K562 (cell line): ENCODE measurements at regions not wholly inside any gene's neighbourhood (a gene's known extent, or its start where the extent isn't known, plus 50 kb on each side); places are given as distances from the start of the nearest gene placed in this dataset.

ENCODE experiments used
- ATAC-seq: fragments of 200-7000 bp; cut with Tn5 transposase; 3 replicates; pipeline ENCODE4 v1.9.1; 2020; ENCODE audit warnings: moderate library complexity
- BruUV-seq: library from RNA; stranded (reverse); fragments of 400-500 nt; replicated peaks from 2 replicates; lab custom pipeline; 2021; lab: Mats Ljungman, UMichigan
- CTCF ChIA-PET: fragments of 300-600 bp; formaldehyde crosslinking; extraction: SDS; loops from one replicate; lab custom pipeline; 2021; ENCODE audit warnings: low intra/inter-chr PET ratio; lab: Yijun Ruan, JAX
- POLR2A ChIA-PET: fragments of 300-600, 350-650 bp; sonication (Branson Sonifier 250); formaldehyde crosslinking; extraction: SDS; loops from one replicate; lab custom pipeline; 2021; ENCODE audit warnings: antibody characterized with exemption, inconsistent platforms; lab: Yijun Ruan, JAX
- DNase-seq, 4 experiments: peaks; one replicate each; pipeline versions ENCODE4 v3.0.0 to v3.0.0-alpha.2; 2011 to 2018; ENCODE audit warnings: low spot score in 3 of 4, mixed read lengths in 3 of 4; ENCODE audit errors: extremely low read depth in 1 of 4
- FAIRE-seq: peaks from 2 replicates; lab custom pipeline; 2011; peaks lifted over from hg19 to GRCh38; lab: Jason Lieb, UNC
- H2AFZ ChIP-seq: 2 replicates; pipeline ENCODE4 v1.6.0; 2011; ENCODE audit warnings: low read depth, low read length, control low read depth, inconsistent platforms
- H3K27ac ChIP-seq: fragments of 200-600 bp; 3 replicates; pipeline ENCODE4 v1.8.0; 2011; ENCODE audit warnings: low read depth, mild to moderate bottlenecking, control low read depth, inconsistent platforms, low read length, moderate library complexity, mixed read lengths; ENCODE audit errors: extremely low read depth
- H3K27me3 ChIP-seq, 2 experiments: fragments of 300-600 bp in 1 of 2; 2 replicates in 1 of 2; 3 replicates in 1 of 2; pipeline versions ENCODE4 v1.6.0 to v1.8.0; 2011; ENCODE audit warnings: inconsistent platforms in 2 of 2, low read length in 2 of 2, mild to moderate bottlenecking in 1 of 2, mixed read lengths in 1 of 2, moderate library complexity in 1 of 2; ENCODE audit not compliant: control insufficient read depth in 2 of 2, insufficient read depth in 2 of 2
- H3K36me3 ChIP-seq: fragments of 300-600 bp; 3 replicates; pipeline ENCODE4 v1.8.0; 2011; ENCODE audit warnings: mild to moderate bottlenecking, low read length, inconsistent platforms; ENCODE audit not compliant: control insufficient read depth, insufficient read depth
- H3K4me1 ChIP-seq, 2 experiments: fragments of 200-600 bp in 1 of 2; replicated peaks in 1 of 2; 2 replicates in 1 of 2; 3 replicates in 1 of 2; pipeline versions ENCODE4 v1.5.1 to v1.8.0; 2011; ENCODE audit warnings: inconsistent platforms in 2 of 2, low read length in 2 of 2, mild to moderate bottlenecking in 1 of 2, mixed read lengths in 1 of 2, moderate library complexity in 1 of 2; ENCODE audit not compliant: control insufficient read depth in 2 of 2, insufficient read depth in 2 of 2
- H3K4me2 ChIP-seq: 2 replicates; pipeline ENCODE4 v1.6.1; 2011; ENCODE audit warnings: low read length, control low read depth, inconsistent platforms, mixed read lengths; ENCODE audit not compliant: insufficient read depth
- H3K4me3 ChIP-seq: fragments of 200-600 bp; sonication (generic), shearing (Covaris generic); 2 replicates; pipeline ENCODE4 v1.5.1; 2016; ENCODE audit warnings: control low read depth, inconsistent platforms
- H3K79me2 ChIP-seq: fragments of 200-600 bp; 3 replicates; pipeline ENCODE4 v1.8.0; 2011; ENCODE audit warnings: low read length, inconsistent platforms; ENCODE audit not compliant: control insufficient read depth, insufficient read depth
- H3K9ac ChIP-seq, 2 experiments: 2 replicates each; pipeline versions ENCODE4 v1.6.0 to v1.6.1; 2011; ENCODE audit warnings: low read depth in 2 of 2, low read length in 2 of 2, control low read depth in 1 of 2, inconsistent platforms in 1 of 2, mild to moderate bottlenecking in 1 of 2, mixed read lengths in 1 of 2; ENCODE audit not compliant: insufficient read depth in 1 of 2
- H3K9me1 ChIP-seq: one replicate; pipeline ENCODE4 v1.6.0; 2011; ENCODE audit warnings: inconsistent platforms, mild to moderate bottlenecking, low read length, moderate library complexity; ENCODE audit not compliant: control insufficient read depth, insufficient read depth
- H3K9me3 ChIP-seq: replicated peaks from 2 replicates; pipeline ENCODE4 v1.5.1; 2011; ENCODE audit warnings: low read depth, low read length, inconsistent platforms; ENCODE audit not compliant: control insufficient read depth, insufficient read depth
- H4K20me1 ChIP-seq: replicated peaks from 2 replicates; pipeline ENCODE4 v1.6.1; 2011; ENCODE audit warnings: low read length, inconsistent platforms, mixed read lengths; ENCODE audit not compliant: control insufficient read depth, insufficient read depth
- ERF ChIP-seq: fragments of 450-650 bp; formaldehyde crosslinking; IDR thresholded peaks from 2 replicates; pipeline ENCODE4 v1.4.0; 2020; ENCODE audit warnings: mild to moderate bottlenecking, mixed read lengths
- HIVEP1 ChIP-seq: fragments of 250-450 bp; sonication (Bioruptor Pico); IDR thresholded peaks from 2 replicates; pipeline ENCODE4 v1.4.0; 2020; ENCODE audit warnings: mild to moderate bottlenecking
- MAFF ChIP-seq: IDR thresholded peaks from 2 replicates; pipeline ENCODE4 v1.6.1; 2012; ENCODE audit warnings: low read length, improper control_type of control experiment
- MCM7 ChIP-seq, 2 experiments: fragments of 450-650 bp; IDR thresholded peaks; 2 replicates each; pipeline ENCODE4 v1.6.1; 2016 to 2018
- MYNN ChIP-seq, 2 experiments: sonication (generic); formaldehyde crosslinking in 1 of 2; IDR thresholded peaks; 2 replicates each; pipeline versions ENCODE4 v1.5.0 to v1.6.1; 2016 to 2020; ENCODE audit warnings: antibody characterized with exemption in 1 of 2, missing genetic modification reagents in 1 of 2
- NCOA2 ChIP-seq, 2 experiments: fragments of 450-650 bp; IDR thresholded peaks; 2 replicates each; pipeline ENCODE4 v1.6.1; 2018; ENCODE audit warnings: mild to moderate bottlenecking in 2 of 2, moderate library complexity in 1 of 2; ENCODE audit not compliant: partially characterized antibody in 2 of 2
- RCOR1 ChIP-seq, 2 experiments: IDR thresholded peaks; 2 replicates each; pipeline ENCODE4 v1.6.1; 2012; ENCODE audit warnings: low read depth in 2 of 2, low read length in 2 of 2, borderline replicate concordance in 1 of 2, improper control_type of control experiment in 1 of 2
- RUNX1 ChIP-seq: sonication (generic); IDR thresholded peaks from 2 replicates; pipeline ENCODE4 v1.6.1; 2016; ENCODE audit warnings: antibody characterized with exemption, low read depth
- SIN3A ChIP-seq, 2 experiments: fragments of 150-350 bp in 1 of 2; IDR thresholded peaks; 2 replicates each; pipeline ENCODE4 v1.6.1; 2011 to 2016; ENCODE audit warnings: borderline replicate concordance in 2 of 2, low read depth in 2 of 2, low read length in 2 of 2, mild to moderate bottlenecking in 2 of 2, moderate library complexity in 2 of 2; ENCODE audit not compliant: control insufficient read depth in 1 of 2
- TAF1 ChIP-seq: IDR thresholded peaks from 2 replicates; pipeline ENCODE4 v1.6.1; 2011; ENCODE audit warnings: mild to moderate bottlenecking, low read length, moderate library complexity; ENCODE audit not compliant: insufficient read depth, control insufficient read depth, severe bottlenecking; ENCODE audit errors: extremely low read depth
- TAL1 ChIP-seq: fragments of 450-650 bp; IDR thresholded peaks from 2 replicates; pipeline ENCODE4 v1.6.1; 2016; ENCODE audit warnings: mild to moderate bottlenecking
- WHSC1 ChIP-seq: IDR thresholded peaks from one replicate; pipeline ENCODE4 v1.6.1; 2012; ENCODE audit warnings: low read length, control low read depth, inconsistent platforms
- ZNF224 ChIP-seq: sonication (generic); formaldehyde crosslinking; IDR thresholded peaks from 2 replicates; pipeline ENCODE4 v1.8.0; 2022; ENCODE audit warnings: mild to moderate bottlenecking, missing genetic modification reagents
- ZNF24 ChIP-seq: fragments of 450-650 bp; IDR thresholded peaks from 2 replicates; pipeline ENCODE4 v1.6.1; 2016
- ZNF79 ChIP-seq: fragments of 250-450 bp; sonication (Bioruptor Pico); IDR thresholded peaks from 2 replicates; pipeline ENCODE4 v1.4.0; 2020; ENCODE audit warnings: low read depth, mild to moderate bottlenecking, moderate library complexity
- WGBS: fragments of 100-300 bp; shearing (Covaris generic); methylation state at CpG from one replicate; pipeline ENCODE4 v1.1.6; 2016; ENCODE audit warnings: low coverage, mixed read lengths; ENCODE audit not compliant: insufficient coverage; ENCODE audit errors: missing lambda C conversion rate; 5-methylcytosine and 5-hydroxymethylcytosine counted together
- in situ Hi-C: fragments of 300-500 bp; cut with MboI; formaldehyde crosslinking; loops from 4 replicates; pipeline ENCODE4 v1.15.0; 2018; ENCODE audit warnings: inconsistent platforms, mixed read lengths
- intact Hi-C: fragments of 100-400 bp; cut with micrococcal nuclease; formaldehyde crosslinking; loops from 2 replicates; pipeline ENCODE4 v1.14.2; 2022
- TF ChIP-seq, protein P1 (sequence below): fragments of 250-450 bp; sonication (Bioruptor Pico); IDR thresholded peaks from 2 replicates; pipeline ENCODE4 v1.6.1; 2021; ENCODE audit warnings: mild to moderate bottlenecking

DNA sequence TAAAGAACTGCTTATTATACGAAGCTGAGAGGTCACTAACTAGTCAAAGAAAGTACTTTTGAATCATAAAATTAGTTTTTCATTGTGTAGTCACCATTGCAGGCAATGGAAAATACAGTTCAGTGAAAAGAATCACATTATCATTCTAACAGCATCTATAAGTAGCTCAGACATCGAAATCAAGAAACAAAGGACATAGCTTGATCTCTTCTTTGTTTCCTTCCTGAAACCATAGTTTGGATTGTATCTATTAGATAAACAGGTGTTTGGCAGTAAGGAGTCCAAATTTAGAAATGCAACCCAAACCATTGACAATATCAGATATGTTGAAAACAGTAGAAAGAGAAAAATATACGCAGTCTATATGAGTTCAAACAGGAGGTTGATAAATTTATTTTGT is 697.3 kb downstream of the TFAP2A start (continued):
- TF ChIP-seq ZNF79 (CRISPR knock-in tag) (no peak), HIVEP1 (CRISPR knock-in tag) (no peak), MCM7 (IDR thresholded peaks at IDR 0.05) (no peak), SIN3A (IDR thresholded peaks at IDR 0.05; ENCODE audit: borderline replicate concordance in 2 of 2, control insufficient read depth in 1 of 2, low read depth in 2 of 2, low read length in 2 of 2) (no peak), NCOA2 (IDR thresholded peaks at IDR 0.05; ENCODE audit: partially characterized antibody in 2 of 2) (no peak)

DNA sequence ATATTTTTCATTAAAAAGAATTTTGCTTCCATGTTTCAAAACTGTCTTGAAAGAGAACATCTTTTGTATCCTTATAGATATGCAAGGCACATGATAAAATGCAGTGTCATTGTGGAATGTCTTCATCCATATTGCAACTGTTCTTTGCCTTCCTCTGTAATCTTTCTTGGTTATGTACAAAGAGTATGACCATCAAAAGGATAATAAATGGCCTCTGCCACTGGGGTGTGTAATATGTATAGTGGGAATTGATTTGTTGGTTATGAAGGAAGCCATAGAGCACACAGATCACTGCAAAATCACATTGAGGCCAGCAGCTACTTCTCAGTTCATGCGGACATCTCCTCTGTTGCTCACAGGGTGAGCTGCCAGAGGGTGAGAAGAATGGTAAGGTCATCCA is 703.5 kb downstream of the TFAP2A start:
- DNase-seq (no peak), FAIRE-seq (no peak), ATAC-seq (no peak)
- no peaks in the 10 kb centered on the region for H3K27me3 ChIP-seq
- no peaks in the 10 kb centered on the region for H3K4me1 ChIP-seq
- in situ Hi-C loops = no loop called here
- intact Hi-C loops = no loop called here
- CTCF ChIA-PET = no interaction called here
- WGBS = 0% methylated on average over 1 of the region's 1 CpG
- no TSS peak for BruUV-seq
- no peak overlapping the region for H3K27ac ChIP-seq
- POLR2A ChIA-PET = no interaction called here
- no peaks in the 10 kb centered on the region for H3K9me1 ChIP-seq
- no peaks in the 10 kb centered on the region for H4K20me1 ChIP-seq
- no peaks in the 10 kb centered on the region for H3K79me2 ChIP-seq
- peaks cover 6% of the 10 kb centered on the region for H3K9me3 ChIP-seq
- TF ChIP-seq ZNF24 (no peak), RUNX1 (no peak), TAL1 (no peak), ZNF224 (CRISPR knock-in tag) (no peak), MAFF (no peak), MYNN (IDR thresholded peaks at IDR 0.05) (no peak), MYNN (CRISPR knock-in tag; IDR thresholded peaks at IDR 0.05) (no peak), TAF1 (no peak), ERF (CRISPR knock-in tag) (no peak), WHSC1 (no peak), RCOR1 (IDR thresholded peaks at IDR 0.05; ENCODE audit: borderline replicate concordance in 1 of 2, low read depth in 2 of 2, low read length in 2 of 2) (no peak)
- TF ChIP-seq, protein P1, sequence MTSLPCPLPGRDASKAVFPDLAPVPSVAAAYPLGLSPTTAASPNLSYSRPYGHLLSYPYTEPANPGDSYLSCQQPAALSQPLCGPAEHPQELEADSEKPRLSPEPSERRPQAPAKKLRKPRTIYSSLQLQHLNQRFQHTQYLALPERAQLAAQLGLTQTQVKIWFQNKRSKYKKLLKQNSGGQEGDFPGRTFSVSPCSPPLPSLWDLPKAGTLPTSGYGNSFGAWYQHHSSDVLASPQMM (CRISPR knock-in tag) = no peak
- no peak overlapping the region for H3K4me3 ChIP-seq
- H2AFZ ChIP-seq = no peak overlapping the region
- no peak overlapping the region for H3K9ac ChIP-seq
- H3K36me3 ChIP-seq = no peaks in the 10 kb centered on the region
- no peak overlapping the region for H3K4me2 ChIP-seq
